ENCODE measurements at regions not wholly inside any gene's neighbourhood (a gene's known extent, or its start where the extent isn't known, plus 50 kb on each side); places are given as distances from the start of the nearest gene placed in this dataset.
"Not testable (repeated sequence)": the region's sequence is repeated elsewhere in the genome, so short reads cannot be mapped to it uniquely, and the experiment has no call there.

- TF ChIP-seq CTCF (IDR thresholded peaks at IDR 0.05 in 8 of 11, conservative IDR thresholded peaks at IDR 0.05 in 3 of 11); POLR2AphosphoS5 (IDR thresholded peaks at IDR 0.05); POLR2A (IDR thresholded peaks at IDR 0.05): not testable (repeated sequence)
Measured at GRCh38 chr16:34808530-34808929, 1349.1 kb downstream of the TP53TG3F start.

Data from spleen (tissue), 7 donors.